Progenitor cell of endocrine pancreas (in vitro differentiated cells): ENCODE measurements at regions not wholly inside any gene's neighbourhood (a gene's known extent, or its start where the extent isn't known, plus 50 kb on each side); places are given as distances from the start of the nearest gene placed in this dataset.

ENCODE experiments used
- DNase-seq: peaks from one replicate; pipeline ENCODE4 v3.0.0; 2021; ENCODE audit warnings: low spot score; ENCODE audit not compliant: unreplicated experiment
- H3K27ac Mint-ChIP-seq: 2 replicates; pipeline ENCODE4 v1.8.0; 2021; ENCODE audit warnings: mild to moderate bottlenecking, moderate library complexity, mixed read lengths
- H3K27me3 Mint-ChIP-seq: 2 replicates; pipeline ENCODE4 v1.8.0; 2021; ENCODE audit warnings: mixed read lengths
- H3K36me3 Mint-ChIP-seq: 2 replicates; pipeline ENCODE4 v1.8.0; 2022; ENCODE audit warnings: mixed read lengths; ENCODE audit not compliant: insufficient read depth
- H3K4me1 Mint-ChIP-seq: 2 replicates; pipeline ENCODE4 v1.8.0; 2021; ENCODE audit warnings: low read depth, mixed read lengths
- H3K4me3 Mint-ChIP-seq: 2 replicates; pipeline ENCODE4 v1.8.0; 2021; ENCODE audit warnings: low read depth, mild to moderate bottlenecking, moderate library complexity, mixed read lengths
- H3K9me3 Mint-ChIP-seq: 2 replicates; pipeline ENCODE4 v1.8.0; 2021; ENCODE audit warnings: low read depth, mixed read lengths
- TF ChIP-seq, protein P1 (sequence below): fragments of 200-600 bp; sonication (generic); IDR thresholded peaks from one replicate; pipeline ENCODE4 v1.5.0; 2021; ENCODE audit warnings: antibody characterized with exemption, mild to moderate bottlenecking; ENCODE audit not compliant: unreplicated experiment

DNA sequence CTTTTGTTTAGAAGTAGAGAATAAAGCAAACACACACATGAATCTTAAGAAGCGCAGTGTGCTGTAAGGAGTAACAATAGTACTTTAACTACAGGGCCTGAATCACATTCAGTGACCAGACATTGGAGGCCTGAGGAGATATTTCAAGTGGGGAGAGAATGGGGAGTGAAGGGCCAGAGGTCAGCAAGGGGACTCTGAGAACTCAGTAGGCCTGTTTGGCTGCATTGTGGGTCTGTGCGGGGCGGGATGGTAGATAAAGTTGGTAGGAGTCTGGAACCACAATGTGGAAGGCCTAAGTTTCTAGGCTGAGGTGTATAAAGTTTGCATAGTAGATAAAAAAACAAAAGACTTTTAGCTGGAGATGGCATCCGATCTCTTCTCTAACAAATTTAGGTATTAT, 52.7 kb upstream of the WLS start:
- H3K9me3 Mint-ChIP-seq, result no peaks in the 10 kb centered on the region
- no peaks in the 10 kb centered on the region for H3K36me3 Mint-ChIP-seq
- TF ChIP-seq, protein P1, sequence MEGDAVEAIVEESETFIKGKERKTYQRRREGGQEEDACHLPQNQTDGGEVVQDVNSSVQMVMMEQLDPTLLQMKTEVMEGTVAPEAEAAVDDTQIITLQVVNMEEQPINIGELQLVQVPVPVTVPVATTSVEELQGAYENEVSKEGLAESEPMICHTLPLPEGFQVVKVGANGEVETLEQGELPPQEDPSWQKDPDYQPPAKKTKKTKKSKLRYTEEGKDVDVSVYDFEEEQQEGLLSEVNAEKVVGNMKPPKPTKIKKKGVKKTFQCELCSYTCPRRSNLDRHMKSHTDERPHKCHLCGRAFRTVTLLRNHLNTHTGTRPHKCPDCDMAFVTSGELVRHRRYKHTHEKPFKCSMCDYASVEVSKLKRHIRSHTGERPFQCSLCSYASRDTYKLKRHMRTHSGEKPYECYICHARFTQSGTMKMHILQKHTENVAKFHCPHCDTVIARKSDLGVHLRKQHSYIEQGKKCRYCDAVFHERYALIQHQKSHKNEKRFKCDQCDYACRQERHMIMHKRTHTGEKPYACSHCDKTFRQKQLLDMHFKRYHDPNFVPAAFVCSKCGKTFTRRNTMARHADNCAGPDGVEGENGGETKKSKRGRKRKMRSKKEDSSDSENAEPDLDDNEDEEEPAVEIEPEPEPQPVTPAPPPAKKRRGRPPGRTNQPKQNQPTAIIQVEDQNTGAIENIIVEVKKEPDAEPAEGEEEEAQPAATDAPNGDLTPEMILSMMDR, result no peak
- H3K27ac Mint-ChIP-seq, result no peak overlapping the region
- no peaks in the 10 kb centered on the region for H3K27me3 Mint-ChIP-seq
- peaks cover 1% of the 10 kb centered on the region for H3K4me1 Mint-ChIP-seq
- H3K4me3 Mint-ChIP-seq, result no peak overlapping the region
- DNase-seq, result no peak

DNA sequence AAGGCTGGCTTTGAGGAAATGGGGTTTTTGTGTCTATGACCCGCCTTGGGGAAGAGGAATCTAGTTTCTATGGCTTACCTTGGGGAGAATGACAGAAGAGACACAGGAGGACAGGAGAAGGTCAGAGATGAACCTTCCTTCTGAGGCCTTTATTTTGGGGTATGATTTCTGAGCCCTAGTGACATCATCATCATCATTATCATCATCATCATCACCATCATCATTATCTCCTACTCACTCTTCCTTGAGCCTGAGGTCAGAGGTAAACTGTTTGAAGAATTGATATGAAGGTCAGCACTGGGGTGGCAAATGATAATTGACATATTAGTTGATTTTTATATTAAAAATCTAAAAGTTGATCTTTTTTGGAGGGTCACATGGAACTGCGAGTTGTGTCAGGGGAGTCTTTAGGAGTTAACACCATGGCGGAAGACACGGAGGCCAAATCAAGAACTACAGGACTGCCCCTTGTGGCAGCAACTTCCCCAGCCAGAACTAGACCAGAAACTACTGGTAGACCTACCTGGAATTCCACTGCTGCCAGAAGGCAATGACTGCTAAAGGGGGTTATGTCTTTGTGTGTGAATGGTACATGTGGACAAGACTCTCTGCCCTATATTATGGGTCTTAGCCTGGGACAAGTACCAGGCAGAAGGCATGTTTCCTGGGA, 49.8 kb upstream of the WLS start:
- peaks cover 1% of the 10 kb centered on the region for H3K4me1 Mint-ChIP-seq
- no peaks in the 10 kb centered on the region for H3K9me3 Mint-ChIP-seq
- no peak for DNase-seq
- TF ChIP-seq, protein P1, result no peak
- H3K27ac Mint-ChIP-seq, result no peak overlapping the region
- H3K27me3 Mint-ChIP-seq, result no peaks in the 10 kb centered on the region
- H3K4me3 Mint-ChIP-seq, result no peak overlapping the region
- H3K36me3 Mint-ChIP-seq, result no peaks in the 10 kb centered on the region
